Fibroblast of gingiva (primary cell): ENCODE measurements at regions not wholly inside any gene's neighbourhood (a gene's known extent, or its start where the extent isn't known, plus 50 kb on each side); places are given as distances from the start of the nearest gene placed in this dataset.
"Not testable (repeated sequence)": the region's sequence is repeated elsewhere in the genome, so short reads cannot be mapped to it uniquely, and the experiment has no call there.

ENCODE experiments used
- DNase-seq: peaks from one replicate; pipeline ENCODE4 v3.0.0-alpha.2; 2011; ENCODE audit warnings: low read depth

DNA sequence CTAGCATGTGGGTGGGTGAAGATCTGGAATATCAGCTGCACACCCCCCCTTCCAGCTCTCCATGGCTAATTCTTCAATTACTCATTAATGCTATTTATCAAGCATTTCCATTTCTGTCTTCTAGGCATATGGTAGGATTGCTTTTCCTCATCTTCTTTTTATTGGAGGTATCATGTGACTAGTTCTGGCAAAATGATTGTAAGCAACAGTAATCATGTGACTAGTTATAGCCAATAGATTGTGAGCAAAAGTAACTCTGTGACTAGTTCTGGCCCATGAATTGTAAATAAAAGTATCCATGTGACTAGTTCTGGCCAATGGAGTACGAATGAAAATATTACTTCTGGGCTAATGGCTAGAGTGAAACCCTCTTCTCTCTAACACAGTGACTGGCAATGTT is 107.0 kb upstream of the TMEM132E start:
- DNase-seq = no peak

DNA sequence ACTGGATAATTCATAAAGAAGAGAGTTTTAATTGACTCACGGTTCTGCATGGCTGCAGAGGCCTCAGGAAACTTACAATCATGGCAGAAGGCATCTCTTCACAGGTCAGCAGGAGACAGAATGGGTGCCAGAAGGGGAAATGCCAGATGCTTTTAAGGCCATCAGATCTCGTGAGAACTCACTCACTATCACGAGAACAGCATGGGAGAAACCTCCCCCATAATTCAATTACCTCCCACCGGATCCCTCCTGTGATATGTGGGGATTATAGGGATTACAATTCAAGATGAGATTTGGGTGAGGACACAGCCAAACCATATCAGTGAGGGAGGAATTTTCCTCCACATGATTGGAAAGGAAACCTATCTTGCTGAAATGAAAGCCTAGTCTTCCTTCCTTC is 108.1 kb upstream of the TMEM132E start:
- DNase-seq = not testable (repeated sequence)

DNA sequence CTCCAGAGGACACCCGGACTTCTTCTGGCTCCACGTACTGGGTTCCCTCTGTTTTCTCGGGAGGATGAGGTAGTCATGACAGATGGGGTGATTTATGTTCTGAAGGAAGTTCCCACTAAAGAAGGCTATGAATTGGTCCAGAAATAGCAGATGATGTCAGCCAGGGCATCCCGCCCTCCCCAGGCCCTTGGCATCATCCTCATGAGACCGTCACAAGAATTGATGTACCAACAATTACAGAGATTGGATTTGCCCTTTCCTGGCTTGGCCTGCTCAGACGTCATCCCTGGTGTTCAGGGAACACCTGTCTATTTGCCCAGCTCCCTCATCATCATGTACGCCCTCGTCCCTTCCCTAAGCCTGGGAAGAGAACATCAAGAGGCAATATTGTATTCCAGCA is 102.8 kb upstream of the CCL1 start:
- DNase-seq = no peak

DNA sequence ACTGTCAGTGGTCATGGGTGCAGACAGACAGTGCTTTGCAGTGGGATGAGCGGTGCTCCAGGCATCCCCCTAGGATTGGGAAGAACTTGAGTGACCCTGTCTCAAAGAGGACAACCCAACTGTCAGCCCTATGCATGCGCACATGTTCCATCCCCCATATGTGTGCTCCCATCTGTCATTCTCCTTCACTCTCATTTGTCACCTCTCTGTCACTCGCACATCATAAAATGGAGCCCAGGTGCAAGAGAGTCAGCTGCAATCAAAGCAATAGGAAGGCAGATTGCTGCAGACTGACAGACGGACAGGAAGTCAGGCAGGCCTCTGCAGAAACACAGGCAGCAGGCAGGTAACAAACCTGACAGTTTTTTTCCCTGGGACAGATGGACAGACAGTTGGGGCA is 101.8 kb upstream of the CCL1 start:
- DNase-seq = no peak

DNA sequence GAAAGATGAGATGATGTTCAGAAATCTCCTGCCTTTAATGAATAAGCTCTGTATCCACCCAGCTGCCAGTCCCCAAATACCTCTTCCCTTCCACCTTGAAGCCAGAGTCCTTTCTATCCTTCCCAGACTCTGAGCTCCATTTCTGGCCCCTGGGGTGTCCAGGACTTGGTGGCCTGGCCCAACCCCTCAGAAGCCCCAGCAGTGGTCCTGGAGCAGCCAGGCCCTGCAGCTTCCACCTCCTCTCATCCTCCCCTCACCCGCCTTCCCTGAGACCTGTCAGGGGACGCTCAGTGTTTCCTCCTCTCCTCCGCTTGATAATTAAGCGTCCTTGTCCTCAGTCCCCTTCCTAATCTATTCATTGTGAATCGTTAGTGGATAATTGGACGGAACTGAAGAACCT is 95.2 kb upstream of the CCL1 start:
- DNase-seq = no peak

DNA sequence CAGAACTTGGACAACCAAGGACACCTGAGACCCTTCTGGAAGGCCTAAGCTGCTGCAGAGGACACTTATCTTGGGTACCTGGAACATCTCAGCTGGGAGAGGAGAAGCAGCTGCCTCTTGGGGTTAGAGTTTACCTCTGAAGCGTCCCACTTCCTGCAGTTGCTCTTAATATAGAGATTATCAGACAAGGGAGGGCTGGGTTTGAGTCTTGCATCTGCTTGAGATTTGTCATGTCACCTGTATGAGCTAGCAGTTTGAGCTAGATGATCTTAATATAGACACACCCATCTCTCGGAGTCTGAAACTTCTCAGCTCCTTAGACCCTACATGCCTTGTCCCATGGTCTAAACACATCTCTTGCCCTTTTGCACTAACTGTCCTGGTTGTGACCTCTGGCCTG is 93.1 kb upstream of the CCL1 start:
- no peak for DNase-seq

DNA sequence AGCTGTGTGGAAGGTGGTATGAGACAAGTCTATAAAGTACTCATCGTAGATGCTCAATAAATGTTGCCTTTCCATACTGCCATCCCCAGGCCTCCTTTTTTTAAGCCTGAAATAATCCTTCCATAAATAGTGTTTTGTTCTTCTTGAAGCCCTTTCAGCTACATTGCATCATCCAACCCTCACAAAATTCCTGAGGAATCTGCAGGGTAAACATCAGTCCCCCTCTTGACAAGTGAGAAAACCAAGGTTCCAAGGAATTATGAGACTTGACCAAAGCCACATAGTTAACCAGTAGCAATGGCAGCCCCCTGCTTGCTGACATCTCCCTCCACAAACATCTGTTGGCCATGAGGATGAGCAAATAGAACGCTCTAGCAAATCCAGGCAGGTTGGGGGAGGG is 89.7 kb upstream of the CCL1 start:
- DNase-seq = no peak

DNA sequence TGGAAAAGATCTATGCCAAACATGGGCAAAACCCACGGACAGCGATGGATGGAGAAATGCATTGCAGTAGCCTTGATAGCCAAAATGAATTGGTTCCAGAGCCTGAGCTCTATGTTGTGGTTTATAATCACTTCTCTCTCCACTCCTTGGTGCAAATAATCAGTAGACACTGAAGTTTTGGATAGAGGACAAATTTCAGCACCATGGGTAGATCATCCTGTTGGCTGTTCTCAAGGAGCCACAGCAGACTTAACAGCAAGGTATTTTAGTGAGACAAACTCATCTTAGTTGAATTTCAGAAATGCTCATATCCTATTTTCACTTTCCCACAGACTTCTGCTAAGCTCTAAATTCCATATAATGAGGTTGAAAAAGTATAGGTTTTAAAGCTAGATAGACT is 88.3 kb upstream of the CCL1 start:
- DNase-seq = no peak

DNA sequence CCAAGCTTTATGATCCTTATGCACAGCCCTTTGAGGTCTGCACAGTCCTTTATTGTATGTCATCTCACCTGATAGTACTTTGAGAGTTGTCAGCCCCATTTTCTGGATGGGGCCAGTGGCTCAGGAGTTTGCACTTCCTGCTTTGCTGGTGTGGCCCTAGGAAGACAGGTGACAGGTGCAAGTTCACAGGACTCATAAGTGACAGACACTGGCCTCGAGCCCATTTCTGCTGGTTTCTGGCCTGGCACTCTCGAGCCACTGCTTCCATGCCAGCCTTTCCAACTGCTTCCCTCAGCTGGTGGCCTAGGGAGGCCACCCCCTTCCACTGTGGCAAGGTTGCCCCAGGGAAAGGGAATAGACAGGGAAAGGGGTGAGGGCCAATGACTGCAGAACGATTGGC is 84.4 kb upstream of the CCL1 start:
- no peak for DNase-seq

DNA sequence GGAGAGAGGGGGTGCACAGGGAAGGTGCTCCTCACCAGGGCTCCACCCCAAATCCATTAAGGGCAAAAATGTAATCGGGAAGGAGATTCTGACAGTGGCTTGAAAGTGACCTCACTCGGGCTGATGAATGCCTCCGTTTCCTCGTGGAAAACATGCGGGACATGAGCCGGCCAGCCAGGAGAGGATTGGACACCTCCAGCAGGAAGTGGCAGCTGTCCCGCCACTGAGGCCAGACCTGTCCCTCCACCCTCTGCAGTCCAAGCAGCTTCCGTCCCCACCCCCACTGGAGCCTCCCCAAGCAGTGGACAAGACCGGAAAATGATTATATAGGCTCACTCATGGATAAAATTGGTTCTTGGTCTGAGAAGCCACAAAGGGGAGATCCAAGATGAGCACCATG is 82.1 kb upstream of the CCL1 start:
- no peak for DNase-seq

DNA sequence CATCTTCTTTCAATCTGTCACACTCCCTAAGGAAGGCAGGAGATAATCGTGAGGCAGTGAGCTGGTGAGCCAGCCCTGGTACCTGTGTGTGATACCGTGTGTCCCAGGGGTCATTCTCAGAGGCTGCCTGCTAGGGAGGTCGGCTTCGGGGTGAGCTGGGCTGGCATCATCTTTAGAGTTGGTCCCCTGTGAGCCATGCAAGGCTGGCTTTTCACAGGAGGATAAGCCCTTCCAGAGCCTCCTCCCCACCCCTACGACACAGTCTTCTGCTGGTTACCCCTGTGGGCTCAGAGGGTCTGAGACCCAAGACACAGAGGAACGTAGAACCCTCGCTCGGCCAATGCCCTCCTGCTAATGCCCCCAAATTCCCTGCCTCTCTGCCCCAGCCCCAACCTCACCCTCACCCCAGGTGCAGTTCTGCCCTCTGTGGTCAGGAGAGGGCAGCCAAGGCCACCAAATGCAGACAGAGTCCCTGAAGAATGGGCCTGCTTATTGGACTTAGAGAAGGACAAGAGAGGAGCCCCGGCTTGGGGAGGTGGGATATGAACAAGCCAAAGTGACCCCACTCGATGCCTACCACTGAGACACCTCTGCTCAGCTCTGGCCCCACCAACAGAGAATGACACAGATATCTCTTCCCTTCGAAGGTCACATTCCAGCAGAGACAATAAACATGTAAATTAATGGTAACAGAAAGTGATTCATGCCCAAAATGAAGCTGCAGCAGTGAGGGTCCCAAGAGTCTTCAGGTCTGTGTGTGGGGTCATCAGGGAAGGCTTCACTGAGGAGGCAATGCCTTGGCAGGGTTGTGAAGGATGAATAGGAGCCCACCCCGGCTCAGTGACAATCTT is 80.8 kb upstream of the CCL1 start:
- DNase-seq = no peak

DNA sequence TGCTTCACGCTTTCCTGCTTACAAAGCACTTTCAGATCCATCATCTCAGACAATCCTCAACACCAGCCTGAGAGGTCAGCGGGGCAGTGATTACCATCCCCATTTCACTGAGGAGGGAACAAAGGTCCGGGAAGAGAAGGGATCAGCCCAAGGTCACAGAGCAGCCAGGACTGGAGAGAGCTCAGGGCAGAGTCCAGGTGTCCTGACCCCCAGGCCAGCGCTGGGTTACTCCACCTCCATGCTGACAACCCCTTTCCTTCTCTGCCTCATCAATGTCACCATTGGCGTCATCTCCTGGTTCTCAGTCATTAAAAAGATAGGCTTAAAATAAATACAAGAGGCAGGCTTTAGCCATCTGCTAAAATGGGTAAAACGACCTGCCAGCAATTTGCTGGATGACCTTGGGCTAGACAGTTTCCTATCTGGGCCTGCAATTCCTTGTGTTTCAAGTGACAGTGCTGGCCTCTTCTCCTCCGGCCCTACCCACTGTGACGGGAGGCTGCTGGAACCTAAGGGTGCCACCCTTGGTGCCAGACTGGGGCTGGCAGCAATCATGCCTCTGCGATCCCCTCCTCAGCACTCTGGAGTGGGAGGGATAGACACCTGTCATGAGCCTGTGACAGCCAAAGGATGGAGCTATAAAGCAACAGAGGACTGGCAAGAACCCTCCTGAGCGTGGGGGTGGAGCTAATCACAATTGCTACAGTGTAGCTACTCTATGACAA is 79.5 kb upstream of the CCL1 start:
- DNase-seq = no peak

DNA sequence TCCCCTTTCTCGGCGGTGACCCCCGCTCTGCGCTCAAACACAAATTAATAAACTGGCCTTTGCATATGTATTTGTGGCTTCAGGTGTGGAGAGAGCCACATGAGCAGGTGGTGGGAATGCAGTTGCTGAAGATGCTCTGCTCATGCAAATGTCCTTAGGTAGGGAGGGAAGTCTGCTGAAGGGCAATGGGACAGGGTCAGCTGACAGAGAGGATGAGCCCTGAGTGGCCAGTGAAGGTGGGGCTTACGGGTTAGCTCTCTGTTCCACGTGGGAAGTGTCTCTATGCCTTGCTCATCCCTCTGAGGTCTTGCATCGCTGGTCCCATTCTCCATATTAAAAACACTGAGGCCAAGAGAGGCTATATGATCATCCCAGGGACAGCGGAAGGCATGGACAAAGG is 74.2 kb upstream of the CCL1 start:
- no peak for DNase-seq

DNA sequence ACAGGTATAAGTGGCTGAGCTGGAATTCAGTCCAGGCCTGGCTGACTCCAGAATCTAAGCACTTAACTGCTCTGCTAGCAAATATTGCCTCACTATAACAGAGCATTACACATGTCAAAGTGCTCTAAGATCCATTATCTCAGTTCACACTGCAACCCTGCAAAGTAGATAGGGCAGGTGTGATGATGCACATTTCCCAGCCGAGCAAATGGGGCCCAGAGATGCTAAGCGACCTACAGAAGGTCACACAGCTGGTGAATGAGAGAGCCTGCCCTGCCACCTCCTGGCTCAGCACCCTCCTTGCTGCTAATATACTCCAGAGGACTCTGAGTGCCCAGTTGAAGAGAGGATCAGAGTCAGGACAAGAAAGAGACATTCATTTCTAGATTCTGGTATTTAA is 73.6 kb upstream of the CCL1 start:
- no peak for DNase-seq

DNA sequence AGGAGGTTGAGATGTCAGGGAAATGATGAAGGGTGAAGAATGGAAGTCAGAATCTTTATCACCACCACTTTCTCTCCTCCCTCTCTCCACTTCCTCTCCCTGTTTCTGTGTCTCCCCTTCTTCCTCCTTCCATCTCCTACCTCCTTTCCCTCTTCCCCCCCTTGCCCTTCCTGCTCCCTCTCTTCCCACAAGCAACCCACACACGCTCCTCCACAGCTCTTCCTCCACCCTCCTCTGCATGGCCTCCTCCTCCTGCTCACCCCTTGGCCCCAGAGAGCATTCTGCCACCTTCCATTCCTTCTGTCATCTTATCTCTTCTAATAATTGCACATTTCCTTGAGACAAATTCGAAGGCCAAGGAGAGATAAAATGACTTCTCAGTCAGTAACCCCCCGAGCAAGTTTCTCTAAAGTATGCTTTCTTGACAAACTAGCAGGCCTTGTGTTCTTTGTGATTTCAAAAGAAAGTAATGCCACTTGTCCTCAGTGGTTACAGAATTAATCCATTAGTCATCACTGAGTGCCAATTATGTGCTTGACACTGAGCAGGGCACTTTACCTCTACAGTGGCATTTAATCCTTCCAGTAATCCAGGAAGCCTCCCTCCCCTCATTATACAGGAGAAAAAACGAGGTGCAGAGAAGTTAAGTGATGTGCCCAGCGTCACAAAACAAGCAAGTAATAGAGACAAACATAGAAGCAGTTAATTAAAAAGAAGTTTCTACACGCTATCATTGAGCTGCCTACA is 72.3 kb upstream of the CCL1 start:
- DNase-seq = no peak

DNA sequence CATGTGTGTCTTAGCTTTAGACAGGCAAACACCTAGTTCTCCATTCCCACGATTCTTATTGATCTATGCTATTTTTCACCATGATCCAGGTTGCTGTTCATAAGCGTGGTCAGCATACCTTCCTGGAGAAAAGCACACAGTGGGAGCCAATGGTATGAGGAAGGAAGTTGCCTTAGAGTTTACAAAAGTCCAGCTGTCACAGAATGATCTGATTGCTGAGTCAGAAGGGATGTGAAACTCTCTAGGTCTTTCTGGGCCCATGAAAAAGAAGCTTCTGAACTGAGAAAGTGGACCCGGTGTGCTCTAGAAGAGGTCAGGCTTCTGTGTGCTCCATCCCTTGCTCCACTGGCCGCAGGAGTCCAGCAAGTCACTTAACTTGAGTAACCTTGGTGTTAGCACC is 71.0 kb upstream of the CCL1 start:
- DNase-seq = no peak

DNA sequence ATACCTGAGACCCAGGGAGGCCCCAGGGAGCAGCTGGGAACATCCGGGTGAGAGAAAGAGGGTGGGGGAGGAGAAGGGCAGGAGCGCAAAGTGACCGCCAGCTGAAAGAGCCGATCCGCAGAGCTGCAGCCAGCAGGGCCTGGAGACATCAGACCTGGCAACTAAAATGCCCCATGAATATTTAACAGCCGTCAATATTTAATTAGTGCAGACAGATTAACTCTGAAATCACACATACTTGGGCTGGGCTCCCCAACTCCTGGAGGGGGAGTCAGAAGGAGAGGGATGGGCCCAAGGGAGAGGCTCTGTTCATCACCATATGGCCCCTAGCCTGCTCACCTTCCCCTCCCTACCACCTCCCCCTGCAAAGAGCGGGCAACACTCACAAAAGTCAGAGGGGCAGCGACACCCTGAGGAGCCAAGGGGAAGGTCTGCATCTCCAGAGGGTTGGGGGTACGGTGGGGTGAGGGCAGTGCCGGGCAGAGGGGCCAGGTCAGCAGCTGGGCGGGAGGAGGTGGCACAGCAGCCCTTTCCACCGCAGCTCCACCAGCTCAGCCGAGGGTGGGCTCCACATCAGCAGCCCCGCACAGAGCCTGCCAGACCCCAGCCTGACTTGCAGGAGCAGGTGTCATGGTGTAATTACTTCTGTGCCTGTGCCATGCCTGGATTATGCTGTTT is 61.9 kb upstream of the CCL1 start:
- no peak for DNase-seq

DNA sequence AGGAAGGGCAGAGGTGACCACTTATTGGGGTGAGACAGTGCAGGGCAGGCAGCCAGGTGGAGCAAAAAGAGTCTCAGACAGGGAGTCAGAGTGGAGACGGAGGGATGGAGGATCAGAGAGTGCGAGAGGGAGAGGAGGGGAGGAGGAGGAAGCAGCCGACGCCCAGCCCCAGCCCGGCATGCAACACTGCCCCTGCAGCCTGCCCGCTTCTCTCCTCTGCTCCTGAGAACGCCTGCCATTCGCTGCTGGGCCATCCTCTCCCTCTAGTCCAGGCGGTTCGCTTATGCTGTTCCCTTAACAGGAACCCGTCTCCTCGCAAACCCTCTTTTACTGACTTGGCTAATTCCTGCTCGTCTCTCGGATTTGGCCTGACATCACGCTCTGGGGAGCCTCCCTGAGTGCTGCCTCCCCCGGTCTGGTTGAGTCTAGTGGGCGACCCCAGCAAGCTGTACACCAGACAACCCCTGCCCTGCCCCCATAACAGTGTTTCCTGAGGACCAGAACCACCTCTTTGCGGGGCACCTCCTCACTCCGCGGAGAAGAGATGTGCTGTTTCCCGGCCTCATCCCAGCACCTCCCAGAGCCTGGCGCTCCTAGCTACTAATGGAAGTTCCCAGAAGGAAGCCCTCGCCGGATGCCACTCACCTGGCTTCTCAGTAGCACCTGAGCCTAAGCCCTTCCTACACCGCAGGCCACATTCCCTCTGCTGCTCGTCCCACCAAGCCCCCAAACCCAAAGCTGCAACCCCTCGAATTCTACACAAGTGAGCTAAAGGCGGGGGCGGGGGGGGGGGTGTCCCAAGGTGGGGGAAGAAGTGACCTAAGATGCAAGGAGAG is 61.2 kb upstream of the CCL1 start:
- no peak for DNase-seq

DNA sequence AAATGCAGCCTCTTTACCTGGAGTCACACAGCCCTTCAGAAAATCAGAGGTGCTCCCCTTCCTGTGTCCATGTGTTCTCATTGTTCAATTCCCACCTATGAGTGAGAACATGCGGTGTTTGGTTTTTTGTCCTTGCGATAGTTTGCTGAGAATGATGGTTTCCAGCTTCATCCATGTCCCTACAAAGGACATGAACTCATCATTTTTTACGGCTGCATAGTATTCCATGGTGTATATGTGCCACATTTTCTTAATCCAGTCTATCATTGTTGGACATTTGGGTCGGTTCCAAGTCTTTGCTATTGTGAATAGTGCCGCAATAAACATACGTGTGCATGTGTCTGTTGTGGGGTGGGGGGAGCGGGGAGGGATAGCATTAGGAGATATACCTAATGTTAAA is 60.3 kb upstream of the CCL1 start:
- not testable (repeated sequence) for DNase-seq

DNA sequence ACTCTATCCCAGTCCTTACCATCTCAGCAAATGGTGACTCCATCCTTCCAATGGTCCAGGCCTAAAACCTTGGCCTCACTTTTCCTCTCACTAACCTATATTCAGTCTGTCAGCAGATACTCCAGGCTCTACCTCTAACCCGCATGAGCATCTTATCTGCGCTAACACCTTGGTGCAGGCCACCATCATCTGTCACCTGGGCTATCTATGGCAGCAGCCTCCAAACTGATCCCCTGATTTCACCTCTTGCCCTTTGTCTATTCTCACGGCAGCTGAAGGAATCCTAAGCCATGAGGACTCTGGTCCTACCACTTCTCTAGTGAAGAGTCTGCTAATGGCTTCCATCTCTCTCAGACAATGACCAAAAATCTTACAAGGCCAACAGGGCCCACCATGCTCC is 57.9 kb upstream of the CCL1 start:
- no peak for DNase-seq

DNA sequence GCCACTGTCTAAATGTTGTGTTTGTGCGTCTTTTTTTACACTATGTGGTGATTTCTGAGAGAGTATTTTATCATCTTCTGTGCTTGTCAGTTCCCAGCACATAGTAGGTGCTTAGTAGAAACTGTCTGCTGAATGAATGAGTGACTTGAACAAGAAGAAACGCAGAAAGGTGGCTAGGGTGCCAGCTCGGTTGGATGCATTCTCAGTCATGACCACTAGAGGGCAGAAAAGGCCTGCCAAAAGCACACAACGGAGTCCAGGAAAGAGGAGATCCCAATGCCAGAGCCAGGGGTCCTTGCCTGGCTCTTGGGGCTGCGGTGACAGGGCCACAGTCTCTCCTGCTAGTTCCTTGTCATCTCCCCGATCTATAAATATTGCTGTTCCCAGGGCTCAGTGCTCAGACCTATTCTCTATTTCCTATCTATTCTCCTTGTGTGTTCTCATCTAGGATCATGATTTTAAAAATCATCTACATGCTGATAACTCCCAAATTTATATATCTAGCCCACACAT is 57.3 kb upstream of the CCL1 start:
- DNase-seq = peak; percentile 48
